ENCODE measurements at regions not wholly inside any gene's neighbourhood (a gene's known extent, or its start where the extent isn't known, plus 50 kb on each side); places are given as distances from the start of the nearest gene placed in this dataset.

GRCh38 chr9:16202914-16203728 is 650.3 kb downstream of the CCDC171 start:
- DNase-seq (ENCODE audit: low spot score), result no peak

DNA sequence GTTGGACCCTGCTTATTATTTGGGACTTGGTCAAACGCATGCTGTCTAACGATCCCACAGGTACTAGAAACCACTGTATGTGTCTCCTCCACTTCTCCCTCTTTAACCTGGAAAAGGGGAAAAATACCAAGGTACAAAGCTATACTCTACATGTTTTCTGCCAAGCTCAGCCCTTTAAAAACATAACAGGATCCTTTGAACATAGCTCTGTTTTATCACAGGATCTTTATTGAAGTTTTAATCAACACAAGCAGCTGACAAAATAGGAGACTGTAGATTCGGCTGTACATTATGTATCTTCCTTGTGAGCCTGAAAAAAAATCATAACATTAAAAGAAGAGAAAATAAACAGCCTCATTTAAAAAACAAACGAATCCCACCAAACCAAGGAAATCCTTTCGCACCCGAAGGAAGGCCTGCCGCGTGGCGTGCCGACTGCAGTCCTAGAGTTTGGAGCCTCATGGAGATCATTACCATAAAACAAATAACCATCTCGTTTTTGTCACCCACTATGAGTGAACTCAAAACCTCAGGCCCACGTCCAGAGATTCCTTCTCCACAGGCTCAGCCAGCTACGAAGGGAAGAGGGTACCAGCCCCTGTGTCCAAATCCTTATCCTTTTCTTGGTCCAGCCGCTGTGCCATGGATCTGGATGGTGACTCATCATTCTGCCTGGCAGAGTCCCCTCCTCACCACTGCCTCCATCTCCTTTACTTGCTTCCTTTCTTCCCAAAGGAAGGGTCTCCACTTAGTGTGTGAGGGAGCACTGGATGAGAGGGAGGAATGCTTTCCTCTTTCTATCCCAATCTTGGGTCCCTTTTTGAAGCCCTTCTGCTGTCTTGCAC is 651.1 kb downstream of the CCDC171 start:
- DNase-seq (ENCODE audit: low spot score), result no peak

DNA sequence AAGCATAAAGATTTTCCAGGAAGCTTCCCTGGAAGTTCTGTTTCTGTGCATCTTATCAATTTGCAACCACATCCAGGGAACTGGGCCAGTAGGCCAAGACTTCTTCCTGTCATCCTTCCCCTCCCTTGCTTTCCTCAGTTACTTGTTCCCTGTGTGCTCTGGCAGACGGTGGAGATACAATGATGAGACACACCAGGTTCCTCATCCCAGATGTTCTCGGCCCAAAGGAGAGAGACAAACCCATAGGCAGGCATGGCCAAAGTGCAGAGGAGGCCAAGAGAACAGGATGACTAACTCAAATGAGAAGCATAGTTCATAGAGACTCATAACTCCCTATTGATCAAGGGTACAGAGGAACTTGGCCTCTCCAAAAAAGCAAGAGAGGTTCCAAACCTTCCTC is 652.6 kb downstream of the CCDC171 start:
- no peak for DNase-seq (ENCODE audit: low spot score)

DNA sequence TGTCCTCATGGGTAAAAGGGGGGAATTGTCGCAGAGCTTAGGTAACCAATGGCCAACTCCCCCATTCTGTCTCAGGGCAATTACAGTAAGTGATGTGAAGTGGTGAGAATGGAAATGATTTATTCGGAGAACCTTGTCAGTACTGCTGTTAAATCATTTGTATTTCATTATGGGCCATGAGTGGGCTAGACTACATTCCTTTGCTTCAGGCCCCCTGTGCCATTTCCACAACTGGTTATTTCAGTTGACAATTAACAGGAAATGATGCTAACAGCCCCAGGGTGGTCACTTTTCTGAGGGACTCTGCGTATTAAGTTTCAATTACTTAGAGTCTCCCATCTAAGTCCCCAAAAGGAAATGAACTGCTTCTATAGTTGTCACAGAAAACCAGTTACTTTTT is 653.7 kb downstream of the CCDC171 start:
- no peak for DNase-seq (ENCODE audit: low spot score)

GRCh38 chr9:16207161-16207560 is 654.3 kb downstream of the CCDC171 start:
- DNase-seq (ENCODE audit: low spot score), result no peak

GRCh38 chr9:16210440-16210839 is 657.6 kb downstream of the CCDC171 start:
- no peak for DNase-seq (ENCODE audit: low spot score)

DNA sequence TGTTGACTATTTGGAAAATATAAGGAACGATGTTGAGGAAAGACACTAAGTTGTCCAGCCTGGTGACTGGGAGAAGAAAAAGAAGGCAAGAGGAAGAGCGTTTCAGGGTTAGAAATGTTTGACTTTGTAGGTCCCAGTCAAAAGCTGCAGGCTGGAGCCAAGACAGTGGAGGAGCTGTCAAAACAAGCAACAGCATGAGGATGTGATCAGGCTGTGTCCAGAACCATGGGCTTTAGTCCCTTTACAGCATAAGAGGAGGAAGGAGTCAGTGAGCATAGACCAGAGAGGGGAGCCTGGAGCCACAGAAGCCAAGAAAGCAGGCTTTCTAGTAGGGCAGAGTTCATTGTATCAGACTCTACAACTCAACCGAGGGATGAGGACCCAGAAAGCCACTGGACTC is 658.5 kb downstream of the BNC2 start:
- DNase-seq (ENCODE audit: low spot score), result no peak

DNA sequence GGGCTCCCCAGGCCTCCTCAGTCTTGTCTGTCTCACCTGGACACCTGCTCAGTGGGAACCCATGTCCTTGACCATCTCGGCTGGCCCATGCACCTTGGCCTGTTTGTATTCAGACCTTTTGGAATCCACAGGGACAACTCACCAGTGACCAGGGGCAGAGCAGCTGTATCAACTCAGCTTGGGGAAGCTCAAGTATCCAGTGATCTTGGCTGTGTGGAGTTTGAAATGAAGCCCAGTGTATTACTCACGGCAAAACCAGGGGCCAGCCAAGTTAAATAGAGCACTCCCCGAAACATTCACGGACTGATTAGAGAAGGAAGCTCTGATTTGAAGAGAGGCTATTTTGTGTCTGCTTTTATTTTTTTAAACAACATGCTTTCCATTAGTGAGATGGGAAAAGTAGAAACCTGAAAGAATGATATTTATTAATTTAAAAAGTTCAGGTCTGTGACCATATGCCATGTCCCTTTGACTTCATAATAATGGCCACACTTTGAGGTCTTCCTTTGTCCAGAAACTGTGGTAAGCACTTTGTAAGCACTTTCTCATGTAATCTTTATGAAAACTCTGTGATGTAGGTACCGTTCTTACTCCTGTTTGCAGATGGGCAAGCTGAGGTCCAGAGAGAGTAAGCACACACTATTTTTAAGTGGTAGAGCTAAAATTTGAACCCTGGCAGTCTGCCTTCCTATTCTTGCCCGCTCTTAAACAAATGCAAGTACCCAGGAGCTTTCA is 656.5 kb downstream of the BNC2 start:
- no peak for DNase-seq (ENCODE audit: low spot score)

DNA sequence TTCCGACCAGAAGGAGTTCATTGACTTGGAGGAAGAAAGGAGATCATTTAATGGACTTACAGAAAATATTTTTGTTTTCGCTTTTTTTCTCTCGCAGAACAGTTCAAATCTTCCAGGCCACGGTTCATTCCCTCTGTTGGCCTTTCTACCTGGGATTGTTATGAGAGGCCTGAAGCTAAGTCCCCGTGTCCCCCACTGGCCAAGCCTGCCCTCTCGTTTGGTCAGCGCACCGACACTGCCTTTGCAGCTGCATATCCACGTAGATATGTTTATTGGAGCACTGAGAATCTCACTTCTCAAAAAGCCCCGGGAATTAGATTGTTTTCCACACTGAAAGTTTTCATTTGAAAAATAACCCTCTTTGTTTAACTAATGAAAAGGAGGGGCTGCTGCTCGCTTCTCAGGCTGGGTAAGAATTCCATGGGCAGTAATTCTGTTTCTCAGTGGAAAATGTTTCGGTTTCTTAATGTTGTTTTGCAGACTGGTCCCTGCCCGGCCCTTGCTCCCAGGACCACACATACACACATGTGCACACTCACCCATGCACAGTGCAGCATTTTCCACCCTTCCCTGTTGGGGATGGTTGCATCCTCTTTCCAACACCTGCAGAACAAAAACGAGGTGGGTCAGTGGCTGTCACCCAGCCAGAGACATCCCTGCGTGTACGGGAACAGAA is 655.7 kb downstream of the BNC2 start:
- DNase-seq (ENCODE audit: low spot score), result no peak

DNA sequence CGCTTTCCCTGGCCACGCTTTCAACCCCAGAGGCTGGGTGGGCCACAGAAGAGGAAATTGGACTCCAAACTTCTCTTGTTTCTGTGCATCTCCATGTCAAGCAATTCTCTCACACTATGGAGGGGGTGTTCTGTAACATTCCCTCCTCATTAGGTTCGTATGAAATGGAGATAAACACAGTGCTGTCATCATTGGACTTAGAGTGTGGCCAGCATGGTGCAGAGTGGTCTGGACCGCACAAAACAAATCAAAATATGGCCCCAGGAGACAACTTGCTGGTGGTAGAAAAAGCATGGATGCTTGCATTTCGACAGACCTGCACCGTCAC is 655.2 kb downstream of the BNC2 start:
- no peak for DNase-seq (ENCODE audit: low spot score)

DNA sequence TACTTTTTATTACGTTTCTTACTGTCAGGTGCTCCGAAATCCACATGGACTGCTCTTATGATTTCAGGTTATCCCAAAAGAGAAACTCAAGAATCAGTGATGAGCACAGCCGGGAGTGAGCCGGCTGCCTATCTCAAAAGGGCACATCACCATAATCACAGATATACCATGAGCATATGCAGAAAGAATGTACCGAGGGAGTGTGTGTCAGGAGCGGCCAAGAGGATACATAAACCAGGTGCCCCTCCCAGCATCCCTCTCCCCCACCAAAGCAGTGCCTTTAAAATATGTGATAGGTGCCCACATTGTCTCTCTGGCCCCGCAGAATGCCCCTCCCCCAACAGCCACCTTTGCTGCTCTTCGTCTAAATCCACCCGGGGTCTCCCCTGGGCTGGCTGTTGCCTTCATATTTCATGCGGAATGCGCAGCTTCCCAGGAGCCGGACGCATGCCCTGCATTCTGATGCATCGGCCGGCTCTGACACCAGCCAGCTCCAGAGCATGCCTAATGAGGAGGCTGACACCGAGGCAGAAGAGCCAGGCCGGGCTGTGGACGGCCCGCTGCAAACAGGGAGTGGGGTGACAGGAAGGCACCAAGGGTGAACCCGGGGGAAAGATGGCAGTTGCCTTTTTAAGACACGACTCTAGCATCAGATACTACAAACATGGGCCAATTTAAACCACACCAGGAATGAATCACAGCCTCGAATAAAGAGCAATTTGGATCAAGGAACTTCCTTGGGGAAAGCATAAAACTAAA is 652.3 kb downstream of the BNC2 start:
- no peak for DNase-seq (ENCODE audit: low spot score)

DNA sequence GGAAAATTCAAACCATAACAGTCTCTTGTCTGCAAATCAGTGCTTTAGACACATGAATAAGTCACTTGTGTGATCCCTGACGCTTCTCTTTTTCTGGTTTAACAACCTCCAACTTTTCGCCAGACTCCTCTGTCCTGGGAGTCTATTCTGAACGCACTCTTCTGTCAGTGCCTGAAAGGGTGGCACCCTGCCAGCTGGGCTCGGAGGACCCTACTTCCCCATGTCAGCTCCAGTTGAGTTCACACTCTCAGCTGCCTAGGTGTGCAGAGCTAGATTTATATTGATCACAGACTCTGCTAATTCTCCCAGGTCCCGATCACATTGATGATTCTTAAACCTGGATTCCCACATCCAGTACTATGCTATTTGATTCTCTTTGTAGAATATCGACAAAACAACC is 649.1 kb downstream of the BNC2 start:
- no peak for DNase-seq (ENCODE audit: low spot score)

- DNase-seq (ENCODE audit: low spot score), result no peak
Observed at GRCh38 chr9:16221822-16222547, 648.5 kb downstream of the BNC2 start.

DNA sequence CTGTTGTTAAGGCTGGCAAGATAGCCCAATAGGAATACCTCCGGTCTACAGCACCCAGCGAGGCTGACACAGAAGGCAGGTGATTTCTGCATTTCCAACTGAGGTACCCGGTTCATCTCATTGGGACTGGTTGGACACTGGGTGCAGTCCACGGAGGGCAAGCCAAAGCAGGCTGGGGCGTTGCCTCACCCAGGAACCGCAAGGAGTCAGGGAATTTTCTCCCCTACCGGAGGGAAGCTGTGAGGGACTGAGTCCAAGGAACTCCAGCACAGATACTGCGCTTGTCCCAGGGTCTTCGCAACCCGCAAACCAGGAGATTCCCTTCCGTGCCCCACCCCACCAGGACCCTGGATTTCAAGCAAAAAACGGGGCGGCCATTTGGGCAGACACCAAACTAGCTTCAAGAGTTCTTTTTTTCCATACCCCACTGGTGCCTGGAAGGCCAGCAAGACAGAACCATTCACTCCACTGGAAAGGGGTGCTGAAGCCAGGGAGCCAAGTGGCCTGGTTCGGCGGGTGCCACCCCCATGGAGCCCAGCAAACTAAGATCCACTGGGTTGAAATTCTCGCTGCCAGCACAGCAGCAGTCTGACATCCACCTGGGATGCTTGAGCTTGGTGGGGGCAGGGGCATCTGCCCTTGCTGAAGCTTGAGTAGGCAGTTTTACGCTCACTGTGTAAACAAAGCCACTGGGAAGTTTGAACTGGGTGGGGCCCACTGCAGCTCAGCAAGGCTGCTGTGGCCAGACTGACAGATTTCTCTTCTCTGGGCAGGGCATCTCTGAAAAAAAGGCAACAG is 647.2 kb downstream of the BNC2 start:
- no peak for DNase-seq (ENCODE audit: low spot score)

DNA sequence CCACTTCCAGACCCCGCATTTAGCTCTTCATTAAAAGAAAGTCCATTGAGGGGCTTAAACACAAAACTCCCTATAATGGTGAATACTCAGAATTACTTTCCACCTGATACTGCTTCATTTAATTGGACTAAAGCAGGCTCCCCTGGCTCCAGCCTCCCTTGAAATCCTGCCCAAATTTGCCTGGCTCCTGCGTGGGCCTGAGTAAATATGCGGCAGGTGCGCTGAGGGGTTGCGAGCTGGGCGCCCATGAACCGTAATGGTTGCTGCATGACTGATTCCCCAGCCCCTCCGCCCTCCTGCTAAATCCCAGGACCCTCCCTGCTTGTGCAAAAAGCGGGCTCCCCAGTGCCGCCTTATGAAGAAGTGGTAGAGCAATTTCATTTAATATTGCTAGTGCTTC is 639.7 kb downstream of the BNC2 start:
- DNase-seq (ENCODE audit: low spot score), result no peak

DNA sequence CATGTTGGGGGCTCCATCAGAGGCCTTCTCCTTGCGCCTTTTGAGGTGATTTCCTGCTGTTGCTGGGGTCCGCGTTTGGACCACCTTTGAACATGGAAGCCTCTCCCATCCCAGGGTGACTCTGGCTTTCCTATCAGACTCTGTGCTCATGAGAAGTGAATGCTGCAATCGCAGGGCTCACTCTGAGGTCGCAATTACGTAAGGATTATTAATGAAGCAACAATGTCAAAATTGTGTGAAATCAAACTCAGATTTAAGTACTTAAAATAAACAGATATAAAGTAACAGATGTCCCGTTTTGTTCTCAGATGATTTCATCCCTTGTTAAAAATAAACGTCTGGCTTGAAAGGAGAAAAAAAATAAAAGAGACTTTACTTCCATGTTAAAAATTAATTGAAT is 634.2 kb downstream of the BNC2 start:
- DNase-seq (ENCODE audit: low spot score), result no peak

DNA sequence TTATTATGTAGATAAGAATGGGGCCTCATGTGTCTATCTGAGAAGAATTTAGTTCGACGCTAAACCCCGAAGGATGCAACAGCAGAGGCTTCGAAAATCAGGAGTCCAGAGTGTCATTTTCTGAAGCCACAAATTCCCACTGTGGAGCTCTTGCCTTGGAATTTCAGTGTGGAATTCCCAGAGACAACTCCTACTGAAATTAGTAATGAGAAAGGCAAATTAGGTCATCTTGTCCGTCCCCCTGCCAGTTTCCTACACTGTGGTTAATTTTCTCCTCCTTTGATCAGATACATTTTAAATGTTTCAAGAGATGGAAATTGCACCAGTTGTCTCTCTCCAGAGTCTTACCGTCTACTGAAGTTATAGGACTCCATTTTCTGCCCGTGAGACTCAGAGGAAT is 633.6 kb downstream of the BNC2 start:
- DNase-seq (ENCODE audit: low spot score), result no peak

GRCh38 chr9:16238623-16239138 is 631.8 kb downstream of the BNC2 start:
- DNase-seq (ENCODE audit: low spot score), result no peak

DNA sequence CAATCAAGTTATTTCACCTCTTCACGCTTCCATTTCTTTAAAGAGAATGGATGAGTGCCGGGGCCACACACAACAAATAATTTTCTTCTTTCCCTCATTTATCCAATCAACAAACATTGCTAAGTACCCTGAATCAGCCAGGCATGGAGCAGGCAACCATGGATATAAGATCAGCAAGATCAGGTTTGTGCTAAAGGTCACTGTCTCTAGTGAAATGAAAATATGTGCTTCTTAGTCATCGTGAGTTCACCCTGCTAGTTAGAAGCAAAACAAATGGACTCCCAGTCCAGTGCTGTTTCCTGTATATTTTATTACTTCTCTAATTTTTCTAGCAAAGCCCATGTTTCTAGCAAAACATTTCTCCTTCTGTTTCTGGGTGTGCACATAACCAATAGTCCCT is 629.2 kb downstream of the BNC2 start:
- no peak for DNase-seq (ENCODE audit: low spot score)

DNA sequence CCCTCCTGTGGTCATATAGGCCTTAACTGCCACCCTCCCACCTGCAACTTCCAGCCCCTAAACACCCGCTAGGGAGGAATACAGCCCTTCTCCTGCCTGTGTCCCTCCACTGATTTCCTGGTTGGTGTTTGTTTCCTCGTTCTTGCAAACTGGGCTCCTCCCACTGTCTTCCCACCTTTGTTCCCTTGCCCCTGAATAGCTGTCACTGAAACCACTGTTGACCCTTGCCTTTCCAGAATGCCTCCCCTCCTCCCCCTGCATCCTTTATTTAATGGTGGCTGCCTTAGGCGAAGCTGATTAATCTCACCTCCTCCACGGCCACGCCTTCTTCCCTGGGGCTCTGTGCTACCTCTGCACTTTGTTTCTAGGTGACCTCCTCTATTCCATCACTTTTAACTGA is 626.7 kb downstream of the BNC2 start:
- no peak for DNase-seq (ENCODE audit: low spot score)
